Ectodermal cell (in vitro differentiated cells): ENCODE measurements at regions not wholly inside any gene's neighbourhood (a gene's known extent, or its start where the extent isn't known, plus 50 kb on each side); places are given as distances from the start of the nearest gene placed in this dataset.

ENCODE experiments used
- H3K27ac ChIP-seq: 2 replicates; pipeline ENCODE4 v1.7.0; 2013; ENCODE audit warnings: mild to moderate bottlenecking, low read depth, low read length; ENCODE audit not compliant: insufficient read depth, poor library complexity, severe bottlenecking
- H3K27me3 ChIP-seq: 2 replicates; pipeline ENCODE4 v1.7.0; 2013; ENCODE audit warnings: mild to moderate bottlenecking, low read length; ENCODE audit not compliant: insufficient read depth, control insufficient read depth, poor library complexity, severe bottlenecking
- H3K36me3 ChIP-seq: one replicate; pipeline ENCODE4 v1.7.0; 2013; ENCODE audit warnings: low read length; ENCODE audit not compliant: control insufficient read depth, insufficient read depth
- H3K4me1 ChIP-seq: one replicate; pipeline ENCODE4 v1.7.0; 2013; ENCODE audit warnings: low read length; ENCODE audit not compliant: control insufficient read depth, insufficient read depth
- H3K4me3 ChIP-seq: 2 replicates; pipeline ENCODE4 v1.7.0; 2013; ENCODE audit warnings: low read depth, low read length, control low read depth; ENCODE audit not compliant: insufficient read depth
- H3K9me3 ChIP-seq: 2 replicates; pipeline ENCODE4 v1.7.0; 2013; ENCODE audit warnings: mild to moderate bottlenecking, low read length, moderate library complexity; ENCODE audit not compliant: control insufficient read depth
- WGBS, 2 experiments: methylation state at CpG; one replicate each; pipeline ENCODE4 v1.1.7; 2013; ENCODE audit warnings: missing lambda C conversion rate in 2 of 2; 5-methylcytosine and 5-hydroxymethylcytosine counted together

GRCh38 chr13:91189506-91189905, 158.0 kb upstream of the MIR17HG start:
- Histone ChIP-seq H3K4me3 (no peak overlapping the region), H3K27ac (no peak overlapping the region), H3K4me1 (no peaks in the 10 kb centered on the region), H3K27me3 (no peaks in the 10 kb centered on the region), H3K36me3 (no peaks in the 10 kb centered on the region), H3K9me3 (no peaks in the 10 kb centered on the region)
- WGBS, 2 experiments, result 100% methylated on average over 2 to 3 of the region's 3 CpGs

DNA sequence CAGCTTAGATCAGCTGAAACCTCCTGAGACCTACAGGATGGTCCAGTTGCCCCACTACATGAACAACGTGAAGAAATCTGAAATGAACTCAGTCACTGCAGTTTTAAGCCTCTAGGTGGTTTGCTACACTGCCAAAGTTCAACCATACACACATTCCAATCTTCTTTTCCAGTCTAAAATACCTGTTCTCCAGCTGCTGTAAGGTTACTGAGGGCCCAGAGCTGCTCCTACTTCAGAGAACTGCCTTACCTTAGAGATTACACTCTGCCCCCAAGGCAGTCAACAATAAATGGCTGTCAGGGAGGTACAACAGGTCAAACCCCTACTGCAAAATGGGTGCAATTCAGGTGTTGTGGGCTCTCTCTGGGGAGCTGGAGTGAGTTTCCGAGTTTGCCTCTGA, 154.1 kb upstream of the MIR17HG start:
- H3K27me3 ChIP-seq, result no peaks in the 10 kb centered on the region
- H3K9me3 ChIP-seq, result no peaks in the 10 kb centered on the region
- no peaks in the 10 kb centered on the region for H3K36me3 ChIP-seq
- H3K27ac ChIP-seq, result no peak overlapping the region
- 90 to 91% methylated on average over 2 of the region's 2 CpGs for WGBS, 2 experiments
- no peak overlapping the region for H3K4me3 ChIP-seq
- H3K4me1 ChIP-seq, result no peaks in the 10 kb centered on the region

- Histone ChIP-seq H3K9me3 (no peaks in the 10 kb centered on the region), H3K27ac (no peak overlapping the region), H3K4me1 (peaks cover 4% of the 10 kb centered on the region), H3K27me3 (no peaks in the 10 kb centered on the region), H3K4me3 (no peak overlapping the region), H3K36me3 (no peaks in the 10 kb centered on the region)
- 90% methylated on average over 1 to 2 of the region's 2 CpGs for WGBS, 2 experiments
These were observed 151.7 kb upstream of the MIR17HG start for GRCh38 chr13:91195789-91196188.

GRCh38 chr13:91196958-91197357, 150.5 kb upstream of the MIR17HG start:
- no peak overlapping the region for H3K27ac ChIP-seq
- H3K36me3 ChIP-seq, result no peaks in the 10 kb centered on the region
- peaks cover 7% of the 10 kb centered on the region for H3K4me1 ChIP-seq
- H3K27me3 ChIP-seq, result no peaks in the 10 kb centered on the region
- no peak overlapping the region for H3K4me3 ChIP-seq
- 93 to 95% methylated on average over 4 of the region's 4 CpGs for WGBS, 2 experiments
- H3K9me3 ChIP-seq, result no peaks in the 10 kb centered on the region

- no CpG with 5 or more reads among the region's 1 CpG for WGBS, 2 experiments
- H3K36me3 ChIP-seq, result no peaks in the 10 kb centered on the region
- H3K4me1 ChIP-seq, result peaks cover 15% of the 10 kb centered on the region
- H3K4me3 ChIP-seq, result no peak overlapping the region
- H3K9me3 ChIP-seq, result no peaks in the 10 kb centered on the region
- H3K27me3 ChIP-seq, result no peaks in the 10 kb centered on the region
- H3K27ac ChIP-seq, result no peak overlapping the region
These were observed 147.6 kb upstream of the MIR17HG start for GRCh38 chr13:91199866-91200265.

GRCh38 chr13:91200486-91200885, 147.0 kb upstream of the MIR17HG start:
- H3K4me3 ChIP-seq, result no peak overlapping the region
- no peaks in the 10 kb centered on the region for H3K9me3 ChIP-seq
- H3K27ac ChIP-seq, result no peak overlapping the region
- peaks cover 15% of the 10 kb centered on the region for H3K4me1 ChIP-seq
- WGBS, 2 experiments, result 93 to 94% methylated on average over 3 of the region's 3 CpGs
- no peaks in the 10 kb centered on the region for H3K36me3 ChIP-seq
- H3K27me3 ChIP-seq, result no peaks in the 10 kb centered on the region

DNA sequence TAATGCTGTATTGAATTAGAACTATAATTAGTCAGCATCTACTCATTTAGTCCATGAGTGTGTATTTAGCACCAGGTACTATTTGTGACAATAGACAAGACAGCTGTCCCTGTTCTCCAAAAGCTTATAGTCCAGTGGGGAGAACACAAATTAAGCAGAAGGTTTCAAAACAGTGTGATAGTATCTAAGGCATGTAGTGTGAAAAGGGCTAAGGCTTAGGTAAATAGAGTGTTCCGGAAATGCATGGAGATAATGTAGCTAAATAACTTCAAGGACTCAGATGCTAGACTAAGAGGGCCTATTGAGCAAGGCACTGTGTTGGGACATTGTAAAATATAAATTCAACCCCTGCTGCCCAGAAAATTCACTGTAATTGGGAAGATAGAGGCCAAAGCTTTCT, 144.1 kb upstream of the MIR17HG start:
- Histone ChIP-seq H3K4me3 (no peak overlapping the region), H3K9me3 (no peaks in the 10 kb centered on the region), H3K4me1 (peaks cover 23% of the 10 kb centered on the region), H3K27me3 (no peaks in the 10 kb centered on the region), H3K27ac (no peak overlapping the region), H3K36me3 (no peaks in the 10 kb centered on the region)
- 79 to 84% methylated on average over 1 of the region's 1 CpG for WGBS, 2 experiments

- WGBS, 2 experiments, result 50 to 67% methylated on average over 4 of the region's 4 CpGs
These were observed 140.2 kb upstream of the MIR17HG start for GRCh38 chr13:91207261-91207660.

GRCh38 chr13:91211510-91211909, 136.0 kb upstream of the MIR17HG start:
- peaks cover 24% of the 10 kb centered on the region for H3K4me1 ChIP-seq
- H3K9me3 ChIP-seq, result no peaks in the 10 kb centered on the region
- H3K27me3 ChIP-seq, result no peaks in the 10 kb centered on the region
- 91 to 94% methylated on average over 3 of the region's 3 CpGs for WGBS, 2 experiments
- H3K4me3 ChIP-seq, result no peak overlapping the region
- H3K36me3 ChIP-seq, result peaks cover 9% of the 10 kb centered on the region
- H3K27ac ChIP-seq, result no peak overlapping the region

More at GRCh38 chr13:91207261-91207660, 140.2 kb upstream of the MIR17HG start:
- peaks cover 9% of the 10 kb centered on the region for H3K36me3 ChIP-seq
- H3K27ac ChIP-seq, result no peak overlapping the region
- no peak overlapping the region for H3K4me3 ChIP-seq
- H3K27me3 ChIP-seq, result no peaks in the 10 kb centered on the region
- H3K9me3 ChIP-seq, result no peaks in the 10 kb centered on the region
- peaks cover 16% of the 10 kb centered on the region for H3K4me1 ChIP-seq

GRCh38 chr13:91212231-91212630, 135.3 kb upstream of the MIR17HG start:
- Histone ChIP-seq H3K27me3 (no peaks in the 10 kb centered on the region), H3K27ac (no peak overlapping the region), H3K9me3 (no peaks in the 10 kb centered on the region), H3K4me3 (no peak overlapping the region), H3K4me1 (peaks cover 24% of the 10 kb centered on the region), H3K36me3 (peaks cover 9% of the 10 kb centered on the region)
- WGBS, 2 experiments, result 70 to 85% methylated on average over 4 to 5 of the region's 5 CpGs

DNA sequence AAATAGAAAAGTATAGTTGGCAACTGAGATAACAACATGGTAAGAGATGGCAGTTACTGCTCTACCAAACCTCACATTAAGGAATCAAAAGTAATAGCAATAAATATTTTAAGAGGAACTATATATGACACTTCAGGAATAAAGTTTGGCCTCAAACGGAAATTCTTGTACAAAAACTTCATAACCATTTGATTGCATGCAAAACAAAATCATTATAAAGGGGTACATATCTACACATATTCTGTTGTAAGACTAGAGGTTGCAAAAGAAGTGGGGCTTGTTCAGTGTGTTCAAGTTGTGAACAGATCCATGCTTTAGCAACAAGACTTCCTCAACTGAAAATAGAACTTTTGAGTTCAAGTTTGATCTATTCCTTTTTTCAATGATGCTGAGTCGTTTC, 133.5 kb upstream of the MIR17HG start:
- H3K27me3 ChIP-seq, result no peaks in the 10 kb centered on the region
- no peak overlapping the region for H3K4me3 ChIP-seq
- H3K36me3 ChIP-seq, result peaks cover 9% of the 10 kb centered on the region
- H3K9me3 ChIP-seq, result no peaks in the 10 kb centered on the region
- no peak overlapping the region for H3K27ac ChIP-seq
- WGBS, 2 experiments, result 82 to 92% methylated on average over 1 of the region's 2 CpGs
- H3K4me1 ChIP-seq, result peaks cover 27% of the 10 kb centered on the region
